Panc1 (cell line): ENCODE measurements at regions not wholly inside any gene's neighbourhood (a gene's known extent, or its start where the extent isn't known, plus 50 kb on each side); places are given as distances from the start of the nearest gene placed in this dataset.

Source experiments
- ATAC-seq: fragments of 200-7000 bp; cut with Tn5 transposase; 2 replicates; pipeline ENCODE4 v1.9.1; 2020; ENCODE audit warnings: mild to moderate bottlenecking, moderate library complexity
- BruUV-seq: library from RNA; stranded (reverse); fragments of 400-500 nt; replicated peaks from 2 replicates; lab custom pipeline; 2021; lab: Mats Ljungman, UMichigan
- CTCF ChIA-PET: fragments of 300-600 bp; sonication (Branson Sonifier 250); formaldehyde crosslinking; loops from one replicate; lab custom pipeline; 2022; ENCODE audit warnings: antibody characterized with exemption; lab: Charles Lee
- POLR2A ChIA-PET: fragments of 300-600 bp; sonication (Branson Sonifier 250); formaldehyde crosslinking; loops from one replicate; lab custom pipeline; 2022; ENCODE audit warnings: antibody characterized with exemption; lab: Charles Lee
- DNase-seq: peaks from one replicate; pipeline ENCODE4 v3.0.0-alpha.2; 2010; ENCODE audit warnings: low read depth, low spot score
- H3K27ac ChIP-seq: 2 replicates; pipeline ENCODE4 v1.5.1; 2011; ENCODE audit warnings: mild to moderate bottlenecking, low read length, inconsistent platforms
- H3K27me3 ChIP-seq: fragments of 200-500 bp; sonication (Bioruptor generic); 2 replicates; pipeline ENCODE4 v1.6.0; 2014; ENCODE audit warnings: low read length, inconsistent platforms; ENCODE audit not compliant: control insufficient read depth, insufficient read depth
- H3K36me3 ChIP-seq: fragments of 200-500 bp; sonication (Bioruptor generic); 2 replicates; pipeline ENCODE4 v1.5.1; 2014; ENCODE audit warnings: inconsistent platforms, mild to moderate bottlenecking, low read length, moderate library complexity; ENCODE audit not compliant: control insufficient read depth, insufficient read depth
- H3K4me1 ChIP-seq: 2 replicates; pipeline ENCODE4 v1.5.1; 2011; ENCODE audit warnings: inconsistent platforms, mild to moderate bottlenecking, low read length, moderate library complexity; ENCODE audit not compliant: control insufficient read depth, insufficient read depth
- H3K4me3 ChIP-seq, 2 experiments: 2 replicates each; pipeline ENCODE4 v1.5.1; 2011 to 2012; ENCODE audit warnings: low read depth in 2 of 2, low read length in 2 of 2, mild to moderate bottlenecking in 2 of 2, inconsistent platforms in 1 of 2, moderate library complexity in 1 of 2
- H3K9me3 ChIP-seq: fragments of 200-500 bp; sonication (Bioruptor generic); 2 replicates; pipeline ENCODE4 v1.5.1; 2014; ENCODE audit warnings: low read depth, mild to moderate bottlenecking, inconsistent platforms, low read length, moderate library complexity; ENCODE audit not compliant: control insufficient read depth, insufficient read depth
- CTCF ChIP-seq: fragments of 450-650 bp; IDR thresholded peaks from 2 replicates; pipeline ENCODE4 v1.5.1; 2017; ENCODE audit warnings: mild to moderate bottlenecking
- POLR2AphosphoS5 ChIP-seq: IDR thresholded peaks from 2 replicates; pipeline ENCODE4 v1.6.1; 2012; ENCODE audit warnings: mild to moderate bottlenecking, low read depth, low read length, moderate library complexity
- SIN3A ChIP-seq: IDR thresholded peaks from 2 replicates; pipeline ENCODE4 v1.6.1; 2012; ENCODE audit warnings: low read depth, mild to moderate bottlenecking, low read length, moderate library complexity, borderline replicate concordance; ENCODE audit not compliant: insufficient read depth
- TCF7L2 ChIP-seq: IDR thresholded peaks from 2 replicates; pipeline ENCODE4 v1.6.1; 2011; ENCODE audit warnings: mild to moderate bottlenecking, low read depth, low read length, inconsistent platforms
- in situ Hi-C: cut with HindIII; loops from 2 replicates; pipeline ENCODE4 v1.10.0; 2016; ENCODE audit warnings: low sequenced_read_pairs, low pct_unique_long_range_greater_than_20kb
- intact Hi-C: fragments of 100-400 bp; cut with micrococcal nuclease; formaldehyde crosslinking; loops from one replicate; pipeline ENCODE4 v1.10.0; 2022; ENCODE audit not compliant: unreplicated experiment
- TF ChIP-seq, protein P1 (sequence below), 2 experiments: IDR thresholded peaks; 2 replicates each; pipeline ENCODE4 v1.6.1; 2011 to 2012; ENCODE audit warnings: low read depth in 2 of 2, control low read depth in 1 of 2, low read length in 1 of 2, mild to moderate bottlenecking in 1 of 2, moderate library complexity in 1 of 2; ENCODE audit not compliant: insufficient read depth in 1 of 2

- TF ChIP-seq SIN3A (no peak), POLR2AphosphoS5 (no peak), TCF7L2 (no peak), CTCF (no peak)
- TF ChIP-seq, protein P1, sequence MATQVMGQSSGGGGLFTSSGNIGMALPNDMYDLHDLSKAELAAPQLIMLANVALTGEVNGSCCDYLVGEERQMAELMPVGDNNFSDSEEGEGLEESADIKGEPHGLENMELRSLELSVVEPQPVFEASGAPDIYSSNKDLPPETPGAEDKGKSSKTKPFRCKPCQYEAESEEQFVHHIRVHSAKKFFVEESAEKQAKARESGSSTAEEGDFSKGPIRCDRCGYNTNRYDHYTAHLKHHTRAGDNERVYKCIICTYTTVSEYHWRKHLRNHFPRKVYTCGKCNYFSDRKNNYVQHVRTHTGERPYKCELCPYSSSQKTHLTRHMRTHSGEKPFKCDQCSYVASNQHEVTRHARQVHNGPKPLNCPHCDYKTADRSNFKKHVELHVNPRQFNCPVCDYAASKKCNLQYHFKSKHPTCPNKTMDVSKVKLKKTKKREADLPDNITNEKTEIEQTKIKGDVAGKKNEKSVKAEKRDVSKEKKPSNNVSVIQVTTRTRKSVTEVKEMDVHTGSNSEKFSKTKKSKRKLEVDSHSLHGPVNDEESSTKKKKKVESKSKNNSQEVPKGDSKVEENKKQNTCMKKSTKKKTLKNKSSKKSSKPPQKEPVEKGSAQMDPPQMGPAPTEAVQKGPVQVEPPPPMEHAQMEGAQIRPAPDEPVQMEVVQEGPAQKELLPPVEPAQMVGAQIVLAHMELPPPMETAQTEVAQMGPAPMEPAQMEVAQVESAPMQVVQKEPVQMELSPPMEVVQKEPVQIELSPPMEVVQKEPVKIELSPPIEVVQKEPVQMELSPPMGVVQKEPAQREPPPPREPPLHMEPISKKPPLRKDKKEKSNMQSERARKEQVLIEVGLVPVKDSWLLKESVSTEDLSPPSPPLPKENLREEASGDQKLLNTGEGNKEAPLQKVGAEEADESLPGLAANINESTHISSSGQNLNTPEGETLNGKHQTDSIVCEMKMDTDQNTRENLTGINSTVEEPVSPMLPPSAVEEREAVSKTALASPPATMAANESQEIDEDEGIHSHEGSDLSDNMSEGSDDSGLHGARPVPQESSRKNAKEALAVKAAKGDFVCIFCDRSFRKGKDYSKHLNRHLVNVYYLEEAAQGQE (IDR thresholded peaks at IDR 0.05; ENCODE audit: insufficient read depth in 1 of 2, low read depth in 2 of 2, low read length in 1 of 2), result no peak
- Histone ChIP-seq H3K36me3 (no peaks in the 10 kb centered on the region), H3K27ac (no peak overlapping the region), H3K27me3 (no peaks in the 10 kb centered on the region), H3K4me3 (no peak overlapping the region), H3K4me1 (no peaks in the 10 kb centered on the region), H3K9me3 (no peaks in the 10 kb centered on the region)
- BruUV-seq, result no TSS peak
- ATAC-seq, result no peak
- POLR2A ChIA-PET, result no interaction called here
- DNase-seq, result no peak
- CTCF ChIA-PET, result no interaction called here
- in situ Hi-C loops (no loop called here), intact Hi-C loops (no loop called here)
Observed at GRCh38 chr16:51629576-51629975, 478.5 kb upstream of the SALL1 start.

DNA sequence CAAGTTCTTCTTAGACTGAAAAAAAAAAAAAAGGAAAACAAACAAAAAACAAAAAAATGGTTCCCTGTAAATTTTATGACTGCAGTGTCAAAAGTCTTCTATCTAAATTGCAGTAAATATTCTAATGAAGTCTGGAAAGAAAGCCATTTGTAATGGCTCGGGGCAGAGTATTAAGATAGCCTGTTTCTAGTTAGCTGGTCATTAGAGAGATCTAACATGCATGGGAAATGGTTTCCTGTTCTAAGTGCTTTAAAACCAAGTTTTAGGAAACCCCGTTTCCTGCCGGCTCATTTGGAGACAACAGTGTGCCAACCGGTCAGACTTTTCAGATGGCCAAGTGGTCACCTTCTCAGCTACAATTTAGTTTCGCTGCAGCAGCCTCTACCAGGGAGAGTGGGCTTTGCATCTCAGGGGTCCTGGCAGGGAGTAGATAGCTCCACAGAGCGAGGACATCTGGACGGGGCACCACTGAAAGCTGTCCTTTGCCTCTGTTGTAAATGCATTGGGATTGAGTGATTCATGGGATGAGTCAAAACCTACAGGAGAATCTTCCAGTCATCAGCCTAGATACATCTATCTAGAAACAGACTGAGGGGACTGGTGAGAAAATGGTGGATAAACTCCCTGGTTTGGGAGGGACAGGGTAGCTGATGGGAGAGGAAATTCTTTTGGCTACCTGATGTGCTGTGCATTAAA lies 473.2 kb upstream of the SALL1 start:
- in situ Hi-C loops (no loop called here), intact Hi-C loops (no loop called here)
- Histone ChIP-seq H3K4me1 (no peaks in the 10 kb centered on the region), H3K4me3 (no peak overlapping the region), H3K27me3 (no peaks in the 10 kb centered on the region), H3K9me3 (no peaks in the 10 kb centered on the region), H3K36me3 (no peaks in the 10 kb centered on the region), H3K27ac (no peak overlapping the region)
- BruUV-seq, result no TSS peak
- CTCF ChIA-PET, result no interaction called here
- DNase-seq (no peak), ATAC-seq (no peak)
- POLR2A ChIA-PET, result interaction anchor here (0.7 kb wide), 1 partner anchor 366 kb away, joined by 8 read pairs; no protein-coding TSS in a partner anchor
- TF ChIP-seq TCF7L2 (no peak), SIN3A (no peak), CTCF (no peak), POLR2AphosphoS5 (no peak)
- TF ChIP-seq, protein P1 (IDR thresholded peaks at IDR 0.05; ENCODE audit: insufficient read depth in 1 of 2, low read depth in 2 of 2, low read length in 1 of 2), result no peak
